ENCODE measurements at regions not wholly inside any gene's neighbourhood (a gene's known extent, or its start where the extent isn't known, plus 50 kb on each side); places are given as distances from the start of the nearest gene placed in this dataset.
A peak's percentile ranks its signal among the peaks of the same experiment; 100 is the strongest.
"Not testable (repeated sequence)": the region's sequence is repeated elsewhere in the genome, so short reads cannot be mapped to it uniquely, and the experiment has no call there.

DNA sequence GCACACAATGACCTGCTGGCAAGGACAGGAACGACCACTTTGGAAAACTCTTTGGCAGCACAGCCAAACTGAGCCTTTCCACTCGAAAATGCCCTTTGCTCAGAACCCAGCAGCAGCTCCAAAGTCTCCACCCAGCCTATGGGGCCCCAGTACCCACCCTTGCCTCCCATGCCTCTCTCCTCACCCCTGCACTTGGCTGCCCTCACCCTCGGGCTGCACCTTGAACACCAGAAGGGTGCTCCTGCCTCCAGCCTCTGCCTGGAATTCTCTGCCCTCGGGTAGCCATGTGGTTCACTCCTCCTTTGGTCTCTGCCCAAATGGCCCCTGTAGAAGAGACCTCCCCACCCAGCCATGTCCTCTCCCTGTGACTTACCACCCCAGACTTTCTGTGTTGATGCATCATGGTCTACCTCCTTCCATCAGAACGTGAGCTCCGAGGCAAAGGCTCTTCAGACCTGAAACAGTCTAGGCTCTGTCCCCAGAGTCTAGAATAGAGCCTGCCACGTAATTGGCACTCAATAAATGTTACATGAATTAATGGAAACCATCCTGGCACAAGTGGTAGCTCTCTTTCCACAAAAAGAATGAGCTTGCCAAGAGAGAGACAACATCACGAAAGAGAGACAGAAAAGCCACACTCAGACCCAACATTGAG is 68.5 kb upstream of the METTL9 start:
- H3K9me3 ChIP-seq (ENCODE audit: control insufficient read depth in 4 of 4, low read length in 3 of 4); H3K36me3 ChIP-seq (ENCODE audit: control insufficient read depth in 4 of 4, insufficient read depth in 3 of 4, low read depth in 1 of 4, low read length in 3 of 4); H3K4me3 ChIP-seq (ENCODE audit: low read depth in 1 of 3, low read length in 3 of 3); H3K27ac ChIP-seq (ENCODE audit: low read depth in 1 of 2, low read length in 2 of 2); H3K4me1 ChIP-seq (ENCODE audit: control insufficient read depth in 4 of 4, insufficient read depth in 4 of 4, low read length in 3 of 4); H3K9ac ChIP-seq (ENCODE audit: low read depth in 1 of 2, low read length in 2 of 2); H3K27me3 ChIP-seq (ENCODE audit: control insufficient read depth in 4 of 4, insufficient read depth in 4 of 4, low read length in 3 of 4); DNase-seq (ENCODE audit: low spot score): not testable (repeated sequence)
- WGBS = 75% methylated on average over 7 of the region's 8 CpGs

- DNase-seq (ENCODE audit: low spot score); H3K9me3 ChIP-seq (ENCODE audit: control insufficient read depth in 4 of 4, low read length in 3 of 4): not testable (repeated sequence)
Observed at GRCh38 chr16:21532996-21533395, 66.4 kb upstream of the METTL9 start.

GRCh38 chr16:21533474-21533873 is 65.9 kb upstream of the METTL9 start:
- DNase-seq (ENCODE audit: low spot score); H3K4me3 ChIP-seq (ENCODE audit: low read depth in 1 of 3, low read length in 3 of 3); H3K27me3 ChIP-seq (ENCODE audit: control insufficient read depth in 4 of 4, insufficient read depth in 4 of 4, low read length in 3 of 4); H3K27ac ChIP-seq (ENCODE audit: low read depth in 1 of 2, low read length in 2 of 2); H3K36me3 ChIP-seq (ENCODE audit: control insufficient read depth in 4 of 4, insufficient read depth in 3 of 4, low read depth in 1 of 4, low read length in 3 of 4); H3K9ac ChIP-seq (ENCODE audit: low read depth in 1 of 2, low read length in 2 of 2); H3K9me3 ChIP-seq (ENCODE audit: control insufficient read depth in 4 of 4, low read length in 3 of 4); H3K4me1 ChIP-seq (ENCODE audit: control insufficient read depth in 4 of 4, insufficient read depth in 4 of 4, low read length in 3 of 4): not testable (repeated sequence)
- 97% methylated on average over 10 of the region's 10 CpGs for WGBS

More at GRCh38 chr16:21532996-21533395, 66.4 kb upstream of the METTL9 start:
- H3K27ac ChIP-seq (ENCODE audit: low read depth in 1 of 2, low read length in 2 of 2); H3K4me1 ChIP-seq (ENCODE audit: control insufficient read depth in 4 of 4, insufficient read depth in 4 of 4, low read length in 3 of 4); H3K27me3 ChIP-seq (ENCODE audit: control insufficient read depth in 4 of 4, insufficient read depth in 4 of 4, low read length in 3 of 4); H3K36me3 ChIP-seq (ENCODE audit: control insufficient read depth in 4 of 4, insufficient read depth in 3 of 4, low read depth in 1 of 4, low read length in 3 of 4); H3K4me3 ChIP-seq (ENCODE audit: low read depth in 1 of 3, low read length in 3 of 3); H3K9ac ChIP-seq (ENCODE audit: low read depth in 1 of 2, low read length in 2 of 2): not testable (repeated sequence)
- WGBS = 94% methylated on average over 7 of the region's 7 CpGs

- H3K4me1 ChIP-seq (ENCODE audit: control insufficient read depth in 4 of 4, insufficient read depth in 4 of 4, low read length in 3 of 4); H3K27me3 ChIP-seq (ENCODE audit: control insufficient read depth in 4 of 4, insufficient read depth in 4 of 4, low read length in 3 of 4); H3K9ac ChIP-seq (ENCODE audit: low read depth in 1 of 2, low read length in 2 of 2); H3K9me3 ChIP-seq (ENCODE audit: control insufficient read depth in 4 of 4, low read length in 3 of 4); H3K4me3 ChIP-seq (ENCODE audit: low read depth in 1 of 3, low read length in 3 of 3); H3K36me3 ChIP-seq (ENCODE audit: control insufficient read depth in 4 of 4, insufficient read depth in 3 of 4, low read depth in 1 of 4, low read length in 3 of 4); H3K27ac ChIP-seq (ENCODE audit: low read depth in 1 of 2, low read length in 2 of 2): not testable (repeated sequence)
- DNase-seq (ENCODE audit: low spot score) = peak; percentile 73
- TF ChIP-seq CTCF (IDR thresholded peaks at IDR 0.05; ENCODE audit: low read depth, low read length, missing input control) = peak; percentile 8
- WGBS = 89% methylated on average over 6 of the region's 7 CpGs
Observed at GRCh38 chr16:21534561-21534960, 64.8 kb upstream of the METTL9 start.

GRCh38 chr16:21535201-21535600 is 64.2 kb upstream of the METTL9 start:
- H3K4me1 ChIP-seq (ENCODE audit: control insufficient read depth in 4 of 4, insufficient read depth in 4 of 4, low read length in 3 of 4); H3K9ac ChIP-seq (ENCODE audit: low read depth in 1 of 2, low read length in 2 of 2); H3K27ac ChIP-seq (ENCODE audit: low read depth in 1 of 2, low read length in 2 of 2); H3K4me3 ChIP-seq (ENCODE audit: low read depth in 1 of 3, low read length in 3 of 3); H3K27me3 ChIP-seq (ENCODE audit: control insufficient read depth in 4 of 4, insufficient read depth in 4 of 4, low read length in 3 of 4); DNase-seq (ENCODE audit: low spot score); H3K36me3 ChIP-seq (ENCODE audit: control insufficient read depth in 4 of 4, insufficient read depth in 3 of 4, low read depth in 1 of 4, low read length in 3 of 4); H3K9me3 ChIP-seq (ENCODE audit: control insufficient read depth in 4 of 4, low read length in 3 of 4): not testable (repeated sequence)
- WGBS = 87% methylated on average over 5 of the region's 7 CpGs

- peak; percentile 71 for DNase-seq (ENCODE audit: low spot score)
- H3K27ac ChIP-seq (ENCODE audit: low read depth in 1 of 2, low read length in 2 of 2); H3K9ac ChIP-seq (ENCODE audit: low read depth in 1 of 2, low read length in 2 of 2); H3K9me3 ChIP-seq (ENCODE audit: control insufficient read depth in 4 of 4, low read length in 3 of 4); H3K36me3 ChIP-seq (ENCODE audit: control insufficient read depth in 4 of 4, insufficient read depth in 3 of 4, low read depth in 1 of 4, low read length in 3 of 4); H3K4me3 ChIP-seq (ENCODE audit: low read depth in 1 of 3, low read length in 3 of 3); H3K4me1 ChIP-seq (ENCODE audit: control insufficient read depth in 4 of 4, insufficient read depth in 4 of 4, low read length in 3 of 4); H3K27me3 ChIP-seq (ENCODE audit: control insufficient read depth in 4 of 4, insufficient read depth in 4 of 4, low read length in 3 of 4): not testable (repeated sequence)
- WGBS = 92% methylated on average over 11 of the region's 16 CpGs
Observed at GRCh38 chr16:21536740-21537139, 62.6 kb upstream of the METTL9 start.

GRCh38 chr16:21537598-21537997 is 61.8 kb upstream of the METTL9 start:
- H3K27ac ChIP-seq (ENCODE audit: low read depth in 1 of 2, low read length in 2 of 2); H3K4me1 ChIP-seq (ENCODE audit: control insufficient read depth in 4 of 4, insufficient read depth in 4 of 4, low read length in 3 of 4); H3K4me3 ChIP-seq (ENCODE audit: low read depth in 1 of 3, low read length in 3 of 3); H3K36me3 ChIP-seq (ENCODE audit: control insufficient read depth in 4 of 4, insufficient read depth in 3 of 4, low read depth in 1 of 4, low read length in 3 of 4); H3K27me3 ChIP-seq (ENCODE audit: control insufficient read depth in 4 of 4, insufficient read depth in 4 of 4, low read length in 3 of 4); H3K9me3 ChIP-seq (ENCODE audit: control insufficient read depth in 4 of 4, low read length in 3 of 4); DNase-seq (ENCODE audit: low spot score); H3K9ac ChIP-seq (ENCODE audit: low read depth in 1 of 2, low read length in 2 of 2): not testable (repeated sequence)
- 98% methylated on average over 7 of the region's 8 CpGs for WGBS

Measured in liver (tissue), 7 donors.